ENCODE measurements at regions not wholly inside any gene's neighbourhood (a gene's known extent, or its start where the extent isn't known, plus 50 kb on each side); places are given as distances from the start of the nearest gene placed in this dataset.
"Not testable (repeated sequence)": the region's sequence is repeated elsewhere in the genome, so short reads cannot be mapped to it uniquely, and the experiment has no call there.

DNA sequence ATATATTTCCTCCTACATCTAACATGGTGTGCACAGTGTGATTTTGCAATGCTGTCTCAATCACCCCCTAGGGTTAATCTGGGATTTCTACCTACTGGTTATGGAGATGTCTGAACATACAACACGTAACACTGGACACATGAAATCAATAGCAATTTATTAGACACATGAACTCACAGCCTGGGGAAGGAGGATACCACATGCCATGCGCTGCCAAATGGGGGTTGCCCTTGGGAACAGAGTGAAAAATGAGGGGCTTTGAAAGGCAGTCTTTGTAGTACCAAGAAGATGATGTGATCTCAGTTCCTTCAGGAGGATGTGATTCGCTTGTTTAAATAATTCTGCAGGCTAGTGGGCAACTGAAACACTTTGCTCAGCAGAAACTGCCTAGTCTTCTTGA lies 253.6 kb upstream of the LRRC4C start:
- DNase-seq (ENCODE audit: low read depth), result no peak

DNA sequence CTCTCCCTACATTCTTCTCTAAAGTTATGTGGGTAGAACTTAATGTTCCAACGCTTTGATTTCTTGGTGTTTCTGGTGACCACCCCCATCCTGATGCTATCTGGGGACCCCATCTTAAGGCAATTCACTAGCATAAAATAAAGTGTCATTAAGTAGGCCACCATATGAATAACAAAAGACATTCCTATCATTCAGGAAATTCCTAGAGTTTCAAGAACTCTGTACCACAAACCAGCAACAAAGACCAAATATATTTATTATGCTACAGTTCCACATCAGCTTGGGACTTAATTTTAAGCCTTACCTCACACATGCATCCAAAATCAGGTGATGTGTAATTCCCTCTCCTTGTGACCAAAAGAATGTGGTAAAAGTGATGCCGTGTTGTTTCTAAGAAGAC lies 254.6 kb upstream of the LRRC4C start:
- DNase-seq (ENCODE audit: low read depth), result no peak

GRCh38 chr11:41716862-41717261 lies 257.4 kb upstream of the LRRC4C start:
- no peak for DNase-seq (ENCODE audit: low read depth)

DNA sequence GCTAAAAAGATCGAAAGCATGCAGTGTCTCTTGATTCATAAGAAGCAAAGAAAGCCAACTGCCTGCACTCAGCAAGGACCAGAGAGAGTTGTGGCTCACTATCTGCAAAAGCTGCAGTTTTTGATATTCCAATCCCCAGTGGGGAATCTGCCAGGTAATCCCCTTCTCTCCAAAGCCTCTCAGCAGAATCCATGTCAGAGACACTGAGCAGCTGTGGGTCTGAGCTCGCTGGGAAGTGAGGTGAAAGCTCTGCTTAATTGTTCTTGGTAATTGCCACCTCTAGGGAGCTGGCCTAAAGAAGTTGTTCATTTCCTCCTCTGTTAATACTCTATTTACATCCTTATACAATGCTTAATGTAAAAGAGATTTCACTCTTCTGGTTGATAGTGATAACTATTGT lies 261.3 kb upstream of the LRRC4C start:
- DNase-seq (ENCODE audit: low read depth), result no peak

- DNase-seq (ENCODE audit: low read depth), result not testable (repeated sequence)
Measured at GRCh38 chr11:41728161-41728560, 268.7 kb upstream of the LRRC4C start.

GRCh38 chr11:41775296-41775695 lies 315.8 kb upstream of the LRRC4C start:
- DNase-seq (ENCODE audit: low read depth), result no peak

- no peak for DNase-seq (ENCODE audit: low read depth)
Measured at GRCh38 chr11:41779401-41779960, 320.0 kb upstream of the LRRC4C start.

DNA sequence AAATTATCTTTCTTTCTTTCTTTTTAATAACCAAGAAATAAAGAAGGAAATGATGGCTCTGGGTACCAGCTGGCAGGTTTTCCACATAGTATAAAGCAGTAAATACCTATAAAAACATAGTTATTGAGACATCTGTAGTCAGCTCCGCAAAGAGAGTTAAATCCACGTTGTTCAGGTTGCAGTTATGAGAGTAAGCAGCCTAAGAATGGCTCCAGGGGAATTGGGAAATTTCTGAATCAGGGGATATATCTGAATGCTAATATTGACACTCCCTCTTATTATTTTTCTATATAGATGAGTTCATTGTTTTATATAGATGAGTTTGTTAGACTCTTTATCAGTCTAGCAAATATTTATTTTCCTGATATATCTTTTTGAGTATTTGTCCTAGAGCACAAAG lies 322.0 kb upstream of the LRRC4C start:
- no peak for DNase-seq (ENCODE audit: low read depth)

- no peak for DNase-seq (ENCODE audit: low read depth)
Measured at GRCh38 chr11:41784513-41785335, 325.3 kb upstream of the LRRC4C start.

GRCh38 chr11:41786087-41786486 lies 326.6 kb upstream of the LRRC4C start:
- no peak for DNase-seq (ENCODE audit: low read depth)

DNA sequence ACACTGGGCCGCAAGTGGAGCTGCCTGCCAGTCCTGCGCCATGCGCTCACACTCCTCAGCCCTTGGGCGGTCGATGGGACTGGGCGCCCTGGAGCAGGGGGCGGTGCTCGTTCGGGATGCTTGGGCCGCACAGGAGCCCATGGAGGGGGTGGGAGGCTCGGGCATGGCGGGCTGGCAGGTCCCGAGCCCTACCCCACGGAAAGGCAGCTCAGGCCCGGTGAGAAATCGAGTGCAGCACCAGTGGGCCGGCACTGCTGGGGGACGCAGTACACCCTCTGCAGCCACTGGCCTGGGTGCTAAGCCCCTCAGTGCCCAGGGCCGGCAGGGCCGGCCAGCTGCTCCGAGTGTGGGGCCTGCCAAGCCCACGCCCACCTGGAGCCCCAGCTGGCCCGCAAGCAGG lies 328.7 kb upstream of the LRRC4C start:
- no peak for DNase-seq (ENCODE audit: low read depth)

DNA sequence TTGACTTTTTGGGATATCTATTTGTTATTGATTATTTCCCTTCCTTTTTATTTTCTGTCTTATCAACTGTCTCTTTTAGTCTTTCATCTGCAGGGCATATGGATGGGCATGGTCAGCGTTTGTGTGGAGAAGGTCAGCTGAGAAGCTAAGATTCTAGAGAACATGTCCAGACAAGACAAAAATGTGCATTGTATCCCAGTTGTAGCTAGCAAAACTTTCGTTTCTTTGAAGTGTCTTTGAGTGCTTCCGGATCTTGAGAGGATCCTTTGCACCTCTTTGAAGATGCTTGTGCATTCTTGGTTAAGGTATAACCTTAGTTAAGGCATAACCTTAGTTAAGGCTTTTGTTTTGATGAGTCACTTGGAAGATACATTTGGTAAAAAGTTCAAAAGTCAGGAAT lies 329.9 kb upstream of the LRRC4C start:
- DNase-seq (ENCODE audit: low read depth), result no peak

DNA sequence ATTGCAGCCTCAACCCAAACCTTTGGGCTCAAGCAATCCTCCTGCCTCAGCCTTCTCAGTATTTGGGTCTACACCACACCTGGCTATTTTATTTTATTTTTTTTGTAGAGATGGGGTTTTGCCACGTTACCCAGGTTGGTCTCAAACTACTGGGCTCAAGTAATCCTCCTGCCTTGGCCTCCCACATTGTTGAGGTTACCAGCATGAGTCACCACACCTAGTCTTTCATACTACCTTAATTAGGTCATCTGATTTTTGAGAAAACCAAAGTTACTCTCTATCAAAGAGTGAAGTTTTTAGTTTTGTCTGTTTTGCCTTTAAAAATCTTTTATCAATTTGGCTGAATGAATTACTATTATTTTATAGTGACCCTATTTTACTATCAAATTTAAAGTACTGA lies 335.6 kb upstream of the LRRC4C start:
- no peak for DNase-seq (ENCODE audit: low read depth)

GRCh38 chr11:41799754-41800153 lies 340.3 kb upstream of the LRRC4C start:
- no peak for DNase-seq (ENCODE audit: low read depth)

DNA sequence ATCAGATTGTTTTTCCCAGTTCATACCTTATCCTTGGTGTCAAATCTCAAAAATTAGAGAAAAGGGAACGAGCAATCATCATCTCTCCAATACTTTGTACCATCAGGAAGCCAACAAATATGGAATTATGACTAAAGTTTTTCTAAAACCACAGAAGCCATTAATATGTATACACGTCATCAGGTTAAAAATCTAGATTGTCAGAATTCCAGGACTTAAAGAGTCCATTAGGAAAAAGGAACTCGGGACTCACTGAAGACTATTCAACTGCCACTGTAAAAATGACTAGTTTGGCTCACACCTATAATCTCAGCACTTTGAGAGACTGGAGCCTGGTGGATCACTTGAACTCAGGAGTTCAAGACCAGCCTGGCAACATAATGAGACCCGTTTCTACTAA lies 344.4 kb upstream of the LRRC4C start:
- DNase-seq (ENCODE audit: low read depth), result no peak

- DNase-seq (ENCODE audit: low read depth), result no peak
Measured at GRCh38 chr11:41816396-41816795, 356.9 kb upstream of the LRRC4C start.

- DNase-seq (ENCODE audit: low read depth), result not testable (repeated sequence)
Measured at GRCh38 chr11:41824287-41824686, 364.8 kb upstream of the LRRC4C start.

- no peak for DNase-seq (ENCODE audit: low read depth)
Measured at GRCh38 chr11:41826085-41826484, 366.6 kb upstream of the LRRC4C start.

DNA sequence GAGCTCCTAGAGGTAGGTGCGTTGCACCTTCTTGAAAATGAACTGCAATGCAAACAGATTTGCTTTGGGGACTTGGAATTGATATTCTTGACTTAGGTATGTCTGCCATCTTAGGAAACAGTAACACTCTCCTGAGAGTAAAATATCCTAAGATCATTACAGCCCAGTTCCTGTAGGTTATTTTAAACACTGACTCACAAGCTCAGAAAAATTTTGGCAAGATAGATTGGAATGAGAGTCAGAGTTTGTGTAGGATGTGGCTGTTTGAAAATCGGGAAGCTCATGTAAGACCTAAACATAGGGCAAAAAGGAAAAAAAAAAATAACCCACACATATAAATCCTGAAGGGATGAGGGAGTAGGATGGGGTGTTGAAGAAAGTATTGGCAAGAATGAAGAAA lies 377.0 kb upstream of the LRRC4C start:
- no peak for DNase-seq (ENCODE audit: low read depth)

GRCh38 chr11:41842673-41843072 lies 383.2 kb upstream of the LRRC4C start:
- no peak for DNase-seq (ENCODE audit: low read depth)

GRCh38 chr11:41845066-41845465 lies 385.6 kb upstream of the LRRC4C start:
- DNase-seq (ENCODE audit: low read depth), result no peak

- no peak for DNase-seq (ENCODE audit: low read depth)
Measured at GRCh38 chr11:41848349-41848748, 388.9 kb upstream of the LRRC4C start.

DNA sequence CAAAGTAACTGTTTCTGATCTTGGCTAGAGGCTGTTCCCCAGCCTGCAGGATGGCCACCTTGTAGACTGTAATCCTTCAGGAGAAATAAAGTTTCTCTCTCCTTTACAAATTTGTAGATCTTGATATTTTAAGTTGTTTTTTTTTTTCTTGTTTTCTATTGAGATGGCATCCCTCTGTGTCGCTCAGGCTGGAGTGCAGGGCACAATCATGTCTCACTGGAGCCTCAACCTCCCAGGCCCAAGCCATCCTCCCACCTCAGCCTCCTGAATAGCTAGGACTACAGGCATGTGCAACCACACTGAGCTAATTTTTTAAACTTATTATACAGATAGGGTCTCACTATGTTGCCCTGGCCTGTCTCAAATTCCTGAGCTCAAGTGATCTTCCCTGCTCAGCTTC lies 389.8 kb upstream of the LRRC4C start:
- no peak for DNase-seq (ENCODE audit: low read depth)

GRCh38 chr11:41851743-41852142 lies 392.3 kb upstream of the LRRC4C start:
- DNase-seq (ENCODE audit: low read depth), result no peak

Data from RPMI7951 (cell line).